HPDE6-E6E7 (cell line): ENCODE measurements at regions not wholly inside any gene's neighbourhood (a gene's known extent, or its start where the extent isn't known, plus 50 kb on each side); places are given as distances from the start of the nearest gene placed in this dataset.

Experiments used
- DNase-seq: peaks from one replicate; pipeline ENCODE4 v3.0.0; 2011; ENCODE audit warnings: missing footprints; ENCODE audit errors: extremely low spot score

- no peak for DNase-seq
These were observed 2272.8 kb downstream of the TP53TG3F start for GRCh38 chr16:35732046-35732810.

GRCh38 chr16:35733278-35733965 lies 2274.0 kb downstream of the TP53TG3F start:
- DNase-seq: no peak

GRCh38 chr16:35733971-35734702 lies 2274.7 kb downstream of the TP53TG3F start:
- DNase-seq: no peak

DNA sequence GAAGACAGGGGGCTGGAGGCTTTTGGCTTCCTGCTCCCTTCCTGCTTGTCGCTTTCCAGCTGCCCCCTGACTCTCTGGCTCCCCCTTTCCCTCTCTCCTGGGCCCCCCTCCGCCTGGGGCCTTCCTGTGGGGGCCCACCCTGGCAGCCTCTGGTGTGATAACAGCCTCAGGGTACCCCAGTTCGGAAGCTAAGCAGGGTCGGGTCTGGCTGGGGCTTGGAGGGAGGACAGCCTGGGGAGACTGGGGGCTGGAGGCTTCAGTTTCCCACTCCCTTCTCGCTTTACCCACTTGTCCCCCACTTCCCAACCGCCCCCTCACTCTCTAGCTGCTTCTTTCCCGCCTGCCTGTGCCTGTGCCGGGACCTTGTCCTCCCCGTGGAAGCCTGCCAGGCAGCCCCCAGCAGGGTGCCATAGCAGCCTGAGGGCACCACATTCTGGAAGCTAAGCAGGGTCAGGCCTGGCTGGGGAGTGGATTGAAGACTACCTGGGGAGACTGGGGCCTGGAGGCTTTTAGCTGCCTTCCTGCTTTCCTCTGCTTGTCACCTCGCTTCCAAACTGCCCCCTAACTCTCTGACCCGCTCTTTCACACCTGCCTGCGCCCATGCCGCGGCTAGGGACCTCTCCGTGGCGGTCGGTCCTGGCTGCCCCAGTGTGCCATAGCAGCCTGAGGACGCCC lies 2275.5 kb downstream of the TP53TG3F start:
- DNase-seq: no peak

GRCh38 chr16:35735403-35736251 lies 2276.2 kb downstream of the TP53TG3F start:
- no peak for DNase-seq

- DNase-seq: no peak
These were observed 2277.1 kb downstream of the TP53TG3F start for GRCh38 chr16:35736546-35736945.

DNA sequence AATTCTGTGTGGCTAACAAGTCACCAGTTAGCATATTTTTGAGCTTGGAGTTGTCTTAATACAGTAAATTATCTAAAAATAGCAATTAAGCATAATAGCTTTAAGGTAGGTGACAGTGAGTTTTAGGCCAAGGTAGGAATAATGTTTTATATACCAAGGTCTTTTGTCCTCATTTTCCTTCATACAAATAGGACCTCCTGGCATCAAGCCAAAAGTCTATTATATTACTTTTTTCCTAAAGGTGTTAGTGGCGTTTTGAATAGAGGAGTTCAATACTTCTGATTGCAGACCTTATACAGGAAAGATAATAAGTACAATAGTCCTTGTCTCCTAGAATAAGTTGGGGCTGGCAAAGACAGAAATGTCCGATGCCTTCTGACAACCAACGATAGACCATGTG lies 2277.7 kb downstream of the TP53TG3F start:
- DNase-seq: no peak

DNA sequence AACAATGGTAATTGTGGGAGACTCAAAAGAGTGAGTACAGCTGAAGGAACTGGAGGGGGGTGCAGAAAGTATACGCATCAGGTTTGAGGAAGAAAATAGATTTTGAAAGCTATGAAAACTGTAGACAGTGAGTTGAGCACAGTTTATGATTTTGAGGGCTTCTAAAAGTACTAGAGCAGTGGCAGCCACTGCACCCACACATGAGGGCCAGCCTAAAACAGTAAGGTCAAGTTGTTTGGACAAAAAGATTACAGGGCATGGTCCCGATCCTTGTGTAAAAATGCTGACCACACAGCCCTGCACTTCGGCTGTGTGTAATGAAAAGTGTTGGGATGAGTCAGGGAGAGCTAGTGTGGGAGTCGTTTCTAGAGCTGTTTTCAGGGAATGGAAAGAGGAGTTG lies 2282.1 kb downstream of the TP53TG3F start:
- DNase-seq: no peak

- no peak for DNase-seq
These were observed 2283.8 kb downstream of the TP53TG3F start for GRCh38 chr16:35743101-35743692.

- no peak for DNase-seq
These were observed 2284.7 kb downstream of the TP53TG3F start for GRCh38 chr16:35744084-35744483.

DNA sequence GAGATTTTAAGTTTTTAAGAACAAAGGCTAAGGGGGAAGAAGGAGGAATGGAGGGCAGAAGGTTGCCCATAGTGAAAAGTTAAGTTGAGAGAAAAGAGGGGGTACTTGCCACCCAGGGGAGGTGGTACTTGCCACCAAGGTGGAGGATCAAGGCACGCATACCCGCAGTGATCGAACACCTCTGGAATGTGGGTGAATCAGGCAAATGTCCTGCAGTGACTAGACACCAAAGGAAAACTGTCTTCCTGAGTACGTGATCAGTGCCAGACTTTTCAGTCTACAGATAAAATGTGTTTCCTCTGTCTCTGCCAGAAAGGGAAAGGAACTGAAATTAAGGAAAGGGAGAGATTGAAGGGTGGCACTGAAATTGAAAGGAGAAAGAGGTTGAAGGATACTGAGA lies 2285.3 kb downstream of the TP53TG3F start:
- no peak for DNase-seq

GRCh38 chr16:35745191-35745590 lies 2285.8 kb downstream of the TP53TG3F start:
- DNase-seq: no peak

- no peak for DNase-seq
These were observed 2286.4 kb downstream of the TP53TG3F start for GRCh38 chr16:35745821-35746248.

- no peak for DNase-seq
These were observed 2287.0 kb downstream of the TP53TG3F start for GRCh38 chr16:35746281-35746962.

DNA sequence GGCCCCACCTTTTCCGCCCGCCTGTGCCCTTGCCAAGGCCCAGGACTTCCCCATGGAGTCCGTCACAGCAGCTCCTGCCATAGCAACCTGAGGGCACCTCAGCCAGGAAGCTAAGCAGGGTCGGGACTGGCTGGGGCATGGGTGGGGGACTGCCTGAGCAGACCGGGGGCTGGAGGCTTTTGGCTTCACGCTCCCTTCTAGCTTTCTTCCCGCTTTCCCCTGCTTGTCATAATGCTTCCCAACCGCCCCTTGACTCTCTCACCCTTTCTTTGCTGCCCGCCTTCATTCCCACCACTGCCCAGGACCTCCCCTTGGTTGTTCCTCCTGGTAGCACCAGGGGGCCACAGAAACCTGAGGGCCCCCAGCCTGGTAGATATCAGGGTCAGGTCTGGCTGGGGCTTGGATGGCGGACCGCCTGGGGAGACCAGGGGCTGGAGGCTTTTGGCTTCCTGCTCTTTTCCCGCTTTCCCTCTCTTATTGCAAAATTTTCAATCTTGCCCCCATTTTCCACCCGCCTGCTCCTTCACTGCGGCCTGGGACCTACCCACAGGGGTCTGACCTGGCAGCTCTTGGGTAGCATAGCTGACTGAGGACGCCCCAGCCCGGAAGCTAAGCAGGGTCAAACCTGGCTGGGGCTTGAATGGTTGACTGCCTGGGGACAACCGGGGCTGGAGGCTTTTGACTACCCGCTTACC lies 2287.7 kb downstream of the TP53TG3F start:
- DNase-seq: no peak

- no peak for DNase-seq
These were observed 2288.4 kb downstream of the TP53TG3F start for GRCh38 chr16:35747658-35748455.

GRCh38 chr16:35748621-35749252 lies 2289.3 kb downstream of the TP53TG3F start:
- DNase-seq: no peak
